K562 (cell line): ENCODE measurements at regions not wholly inside any gene's neighbourhood (a gene's known extent, or its start where the extent isn't known, plus 50 kb on each side); places are given as distances from the start of the nearest gene placed in this dataset.

Experiments
- ATAC-seq: fragments of 200-7000 bp; cut with Tn5 transposase; 3 replicates; pipeline ENCODE4 v1.9.1; 2020; ENCODE audit warnings: moderate library complexity
- BruUV-seq: library from RNA; stranded (reverse); fragments of 400-500 nt; replicated peaks from 2 replicates; lab custom pipeline; 2021; lab: Mats Ljungman, UMichigan
- CTCF ChIA-PET: fragments of 300-600 bp; formaldehyde crosslinking; extraction: SDS; loops from one replicate; lab custom pipeline; 2021; ENCODE audit warnings: low intra/inter-chr PET ratio; lab: Yijun Ruan, JAX
- POLR2A ChIA-PET: fragments of 300-600, 350-650 bp; sonication (Branson Sonifier 250); formaldehyde crosslinking; extraction: SDS; loops from one replicate; lab custom pipeline; 2021; ENCODE audit warnings: antibody characterized with exemption, inconsistent platforms; lab: Yijun Ruan, JAX
- DNase-seq, 4 experiments: peaks; one replicate each; pipeline versions ENCODE4 v3.0.0 to v3.0.0-alpha.2; 2011 to 2018; ENCODE audit warnings: low spot score in 3 of 4, mixed read lengths in 3 of 4; ENCODE audit errors: extremely low read depth in 1 of 4
- FAIRE-seq: peaks from 2 replicates; lab custom pipeline; 2011; peaks lifted over from hg19 to GRCh38; lab: Jason Lieb, UNC
- H2AFZ ChIP-seq: 2 replicates; pipeline ENCODE4 v1.6.0; 2011; ENCODE audit warnings: low read depth, low read length, control low read depth, inconsistent platforms
- H3K27ac ChIP-seq: fragments of 200-600 bp; 3 replicates; pipeline ENCODE4 v1.8.0; 2011; ENCODE audit warnings: low read depth, mild to moderate bottlenecking, control low read depth, inconsistent platforms, low read length, moderate library complexity, mixed read lengths; ENCODE audit errors: extremely low read depth
- H3K27me3 ChIP-seq, 2 experiments: fragments of 300-600 bp in 1 of 2; 2 replicates in 1 of 2; 3 replicates in 1 of 2; pipeline versions ENCODE4 v1.6.0 to v1.8.0; 2011; ENCODE audit warnings: inconsistent platforms in 2 of 2, low read length in 2 of 2, mild to moderate bottlenecking in 1 of 2, mixed read lengths in 1 of 2, moderate library complexity in 1 of 2; ENCODE audit not compliant: control insufficient read depth in 2 of 2, insufficient read depth in 2 of 2
- H3K36me3 ChIP-seq: fragments of 300-600 bp; 3 replicates; pipeline ENCODE4 v1.8.0; 2011; ENCODE audit warnings: mild to moderate bottlenecking, low read length, inconsistent platforms; ENCODE audit not compliant: control insufficient read depth, insufficient read depth
- H3K4me1 ChIP-seq, 2 experiments: fragments of 200-600 bp in 1 of 2; replicated peaks in 1 of 2; 2 replicates in 1 of 2; 3 replicates in 1 of 2; pipeline versions ENCODE4 v1.5.1 to v1.8.0; 2011; ENCODE audit warnings: inconsistent platforms in 2 of 2, low read length in 2 of 2, mild to moderate bottlenecking in 1 of 2, mixed read lengths in 1 of 2, moderate library complexity in 1 of 2; ENCODE audit not compliant: control insufficient read depth in 2 of 2, insufficient read depth in 2 of 2
- H3K4me2 ChIP-seq: 2 replicates; pipeline ENCODE4 v1.6.1; 2011; ENCODE audit warnings: low read length, control low read depth, inconsistent platforms, mixed read lengths; ENCODE audit not compliant: insufficient read depth
- H3K4me3 ChIP-seq: fragments of 200-600 bp; sonication (generic), shearing (Covaris generic); 2 replicates; pipeline ENCODE4 v1.5.1; 2016; ENCODE audit warnings: control low read depth, inconsistent platforms
- H3K79me2 ChIP-seq: fragments of 200-600 bp; 3 replicates; pipeline ENCODE4 v1.8.0; 2011; ENCODE audit warnings: low read length, inconsistent platforms; ENCODE audit not compliant: control insufficient read depth, insufficient read depth
- H3K9ac ChIP-seq, 2 experiments: 2 replicates each; pipeline versions ENCODE4 v1.6.0 to v1.6.1; 2011; ENCODE audit warnings: low read depth in 2 of 2, low read length in 2 of 2, control low read depth in 1 of 2, inconsistent platforms in 1 of 2, mild to moderate bottlenecking in 1 of 2, mixed read lengths in 1 of 2; ENCODE audit not compliant: insufficient read depth in 1 of 2
- H3K9me1 ChIP-seq: one replicate; pipeline ENCODE4 v1.6.0; 2011; ENCODE audit warnings: inconsistent platforms, mild to moderate bottlenecking, low read length, moderate library complexity; ENCODE audit not compliant: control insufficient read depth, insufficient read depth
- H3K9me3 ChIP-seq: replicated peaks from 2 replicates; pipeline ENCODE4 v1.5.1; 2011; ENCODE audit warnings: low read depth, low read length, inconsistent platforms; ENCODE audit not compliant: control insufficient read depth, insufficient read depth
- H4K20me1 ChIP-seq: replicated peaks from 2 replicates; pipeline ENCODE4 v1.6.1; 2011; ENCODE audit warnings: low read length, inconsistent platforms, mixed read lengths; ENCODE audit not compliant: control insufficient read depth, insufficient read depth
- BHLHE40 ChIP-seq: IDR thresholded peaks from 2 replicates; pipeline ENCODE4 v1.6.1; 2011; ENCODE audit warnings: low read length, improper control_type of control experiment
- CC2D1A ChIP-seq: fragments of 450-650 bp; IDR thresholded peaks from 2 replicates; pipeline ENCODE4 v1.6.1; 2017; ENCODE audit warnings: mild to moderate bottlenecking
- CTBP1 ChIP-seq: fragments of 450-650 bp; IDR thresholded peaks from 2 replicates; pipeline ENCODE4 v1.6.1; 2016; ENCODE audit warnings: borderline replicate concordance
- DMBX1 ChIP-seq: fragments of 250-450 bp; sonication (Bioruptor Pico); IDR thresholded peaks from 2 replicates; pipeline ENCODE4 v1.8.0; 2022; ENCODE audit warnings: inconsistent platforms, mild to moderate bottlenecking, moderate library complexity, borderline replicate concordance
- FOXJ2 ChIP-seq: fragments of 200-800 bp; sonication (Bioruptor generic); IDR thresholded peaks from 2 replicates; pipeline ENCODE4 v1.6.1; 2016; ENCODE audit warnings: missing genetic modification characterization, missing compliant biosample characterization
- HNRNPK ChIP-seq: fragments of 200-400 bp; formaldehyde crosslinking; IDR thresholded peaks from one replicate; pipeline ENCODE4 v1.6.1; 2018; ENCODE audit warnings: mild to moderate bottlenecking, low read depth, low read length; ENCODE audit not compliant: poor library complexity, severe bottlenecking
- KLF16 ChIP-seq: IDR thresholded peaks from 2 replicates; pipeline ENCODE4 v1.6.1; 2016; ENCODE audit warnings: antibody characterized with exemption
- NCOA1 ChIP-seq: fragments of 450-650 bp; IDR thresholded peaks from 2 replicates; pipeline ENCODE4 v1.6.1; 2016; ENCODE audit warnings: low read depth
- SAP30 ChIP-seq: fragments of 200-600 bp; sonication (generic); IDR thresholded peaks from 2 replicates; pipeline ENCODE4 v1.6.1; 2012; ENCODE audit warnings: borderline replicate concordance, low read depth, mild to moderate bottlenecking, moderate library complexity, low read length, control low read depth, inconsistent platforms; ENCODE audit not compliant: insufficient read depth, poor library complexity, severe bottlenecking
- SUPT5H ChIP-seq: fragments of 450-650 bp; IDR thresholded peaks from 2 replicates; pipeline ENCODE4 v1.6.1; 2016
- XRCC3 ChIP-seq: fragments of 450-650 bp; IDR thresholded peaks from 2 replicates; pipeline ENCODE4 v1.6.1; 2017; ENCODE audit warnings: mild to moderate bottlenecking, moderate library complexity
- ZNF197 ChIP-seq: fragments of 200-800 bp; sonication (Bioruptor generic); IDR thresholded peaks from 2 replicates; pipeline ENCODE4 v1.6.1; 2016; ENCODE audit warnings: low read depth, missing genetic modification characterization, missing compliant biosample characterization
- ZNF282 ChIP-seq: sonication (generic); formaldehyde crosslinking; IDR thresholded peaks from 2 replicates; pipeline ENCODE4 v1.8.1; 2023; ENCODE audit warnings: missing genetic modification reagents
- ZNF586 ChIP-seq: fragments of 450-650 bp; formaldehyde crosslinking; conservative IDR thresholded peaks from 2 replicates; pipeline ENCODE4 v1.4.0; 2020; ENCODE audit warnings: mild to moderate bottlenecking, moderate library complexity
- ZNF695 ChIP-seq: fragments of 450-650 bp; formaldehyde crosslinking; IDR thresholded peaks from 2 replicates; pipeline ENCODE4 v1.4.0; 2020; ENCODE audit warnings: mild to moderate bottlenecking, moderate library complexity
- WGBS: fragments of 100-300 bp; shearing (Covaris generic); methylation state at CpG from one replicate; pipeline ENCODE4 v1.1.6; 2016; ENCODE audit warnings: low coverage, mixed read lengths; ENCODE audit not compliant: insufficient coverage; ENCODE audit errors: missing lambda C conversion rate; 5-methylcytosine and 5-hydroxymethylcytosine counted together
- in situ Hi-C: fragments of 300-500 bp; cut with MboI; formaldehyde crosslinking; loops from 4 replicates; pipeline ENCODE4 v1.15.0; 2018; ENCODE audit warnings: inconsistent platforms, mixed read lengths
- intact Hi-C: fragments of 100-400 bp; cut with micrococcal nuclease; formaldehyde crosslinking; loops from 2 replicates; pipeline ENCODE4 v1.14.2; 2022
- TF ChIP-seq, protein P1 (sequence below): IDR thresholded peaks from 2 replicates; pipeline ENCODE4 v1.6.1; 2011; ENCODE audit not compliant: insufficient read length; ENCODE audit errors: extremely low read depth
- TF ChIP-seq, protein P2 (sequence below): fragments of 450-650 bp; conservative IDR thresholded peaks from 2 replicates; pipeline ENCODE4 v1.6.1; 2016; ENCODE audit warnings: missing genetic modification characterization, low read depth, mild to moderate bottlenecking, missing compliant biosample characterization, moderate library complexity
- TF ChIP-seq, protein P3 (sequence below): sonication (generic); formaldehyde crosslinking; IDR thresholded peaks from 2 replicates; pipeline ENCODE4 v1.8.0; 2022; ENCODE audit warnings: missing genetic modification reagents, mild to moderate bottlenecking, moderate library complexity, borderline replicate concordance
- TF ChIP-seq, protein P4 (sequence below): fragments of 250-450 bp; sonication (Bioruptor Pico); IDR thresholded peaks from 2 replicates; pipeline ENCODE4 v1.8.0; 2022; ENCODE audit warnings: moderate library complexity, mild to moderate bottlenecking, inconsistent platforms

DNA sequence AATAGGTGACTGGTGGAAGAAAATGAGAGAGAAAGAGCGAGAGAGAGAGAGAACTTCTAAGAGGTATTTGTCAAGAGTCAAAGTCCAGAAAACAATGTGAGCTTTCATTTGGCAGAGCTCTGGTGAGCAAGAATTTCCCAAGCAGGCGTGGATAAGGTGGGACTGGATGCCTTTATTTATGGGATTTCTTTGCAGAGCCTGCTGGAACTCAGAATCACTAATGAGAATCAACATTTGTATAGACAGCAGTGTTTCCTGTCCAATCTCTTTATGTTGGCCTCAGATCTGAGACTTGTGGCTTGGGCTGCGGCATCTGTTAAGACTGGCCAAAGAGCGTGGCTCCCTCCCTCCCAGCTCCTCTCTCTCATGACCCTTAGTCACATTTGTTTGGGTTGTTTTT, 67.9 kb upstream of the TBL1X start:
- in situ Hi-C loops (no loop called here), intact Hi-C loops (no loop called here)
- CTCF ChIA-PET, result no interaction called here
- H2AFZ ChIP-seq, result no peak overlapping the region
- FAIRE-seq (no peak), ATAC-seq (no peak), DNase-seq (no peak)
- no peak overlapping the region for H3K4me2 ChIP-seq
- WGBS, result 28% methylated on average over 4 of the region's 4 CpGs
- H3K27ac ChIP-seq, result no peak overlapping the region
- no peaks in the 10 kb centered on the region for H3K36me3 ChIP-seq
- no peaks in the 10 kb centered on the region for H3K4me1 ChIP-seq
- no peaks in the 10 kb centered on the region for H4K20me1 ChIP-seq
- H3K9ac ChIP-seq, result no peak overlapping the region
- 0 out of 5 replicates have a peak, but pooled peaks cover 0 to 5% of the 10 kb centered on the region in 2 experiments for H3K27me3 ChIP-seq
- no peak for TF ChIP-seq SAP30
- no peak for TF ChIP-seq ZNF197 (CRISPR knock-in tag)
- TF ChIP-seq FOXJ2 (tag), result no peak
- TF ChIP-seq, protein P1, sequence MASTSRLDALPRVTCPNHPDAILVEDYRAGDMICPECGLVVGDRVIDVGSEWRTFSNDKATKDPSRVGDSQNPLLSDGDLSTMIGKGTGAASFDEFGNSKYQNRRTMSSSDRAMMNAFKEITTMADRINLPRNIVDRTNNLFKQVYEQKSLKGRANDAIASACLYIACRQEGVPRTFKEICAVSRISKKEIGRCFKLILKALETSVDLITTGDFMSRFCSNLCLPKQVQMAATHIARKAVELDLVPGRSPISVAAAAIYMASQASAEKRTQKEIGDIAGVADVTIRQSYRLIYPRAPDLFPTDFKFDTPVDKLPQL, result no peak
- TF ChIP-seq HNRNPK, result no peak
- no peak for TF ChIP-seq SUPT5H
- TF ChIP-seq ZNF282 (CRISPR knock-in tag), result no peak
- TF ChIP-seq NCOA1, result no peak
- TF ChIP-seq, protein P2, sequence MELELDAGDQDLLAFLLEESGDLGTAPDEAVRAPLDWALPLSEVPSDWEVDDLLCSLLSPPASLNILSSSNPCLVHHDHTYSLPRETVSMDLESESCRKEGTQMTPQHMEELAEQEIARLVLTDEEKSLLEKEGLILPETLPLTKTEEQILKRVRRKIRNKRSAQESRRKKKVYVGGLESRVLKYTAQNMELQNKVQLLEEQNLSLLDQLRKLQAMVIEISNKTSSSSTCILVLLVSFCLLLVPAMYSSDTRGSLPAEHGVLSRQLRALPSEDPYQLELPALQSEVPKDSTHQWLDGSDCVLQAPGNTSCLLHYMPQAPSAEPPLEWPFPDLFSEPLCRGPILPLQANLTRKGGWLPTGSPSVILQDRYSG (tag), result no peak
- TF ChIP-seq DMBX1, result no peak
- no peak for TF ChIP-seq CC2D1A
- TF ChIP-seq, protein P3, sequence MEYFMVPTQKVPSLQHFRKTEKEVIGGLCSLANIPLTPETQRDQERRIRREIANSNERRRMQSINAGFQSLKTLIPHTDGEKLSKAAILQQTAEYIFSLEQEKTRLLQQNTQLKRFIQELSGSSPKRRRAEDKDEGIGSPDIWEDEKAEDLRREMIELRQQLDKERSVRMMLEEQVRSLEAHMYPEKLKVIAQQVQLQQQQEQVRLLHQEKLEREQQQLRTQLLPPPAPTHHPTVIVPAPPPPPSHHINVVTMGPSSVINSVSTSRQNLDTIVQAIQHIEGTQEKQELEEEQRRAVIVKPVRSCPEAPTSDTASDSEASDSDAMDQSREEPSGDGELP, result no peak
- TF ChIP-seq, protein P4, sequence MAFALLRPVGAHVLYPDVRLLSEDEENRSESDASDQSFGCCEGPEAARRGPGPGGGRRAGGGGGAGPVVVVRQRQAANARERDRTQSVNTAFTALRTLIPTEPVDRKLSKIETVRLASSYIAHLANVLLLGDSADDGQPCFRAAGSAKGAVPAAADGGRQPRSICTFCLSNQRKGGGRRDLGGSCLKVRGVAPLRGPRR (CRISPR knock-in tag), result no peak
- no peak for TF ChIP-seq ZNF586 (CRISPR knock-in tag)
- no peak for TF ChIP-seq XRCC3
- no peak for TF ChIP-seq KLF16
- TF ChIP-seq CTBP1, result no peak
- no peak for TF ChIP-seq ZNF695 (CRISPR knock-in tag)
- TF ChIP-seq BHLHE40, result no peak
- no peak overlapping the region for H3K4me3 ChIP-seq
- no peaks in the 10 kb centered on the region for H3K9me1 ChIP-seq
- no peaks in the 10 kb centered on the region for H3K9me3 ChIP-seq
- no peaks in the 10 kb centered on the region for H3K79me2 ChIP-seq
- POLR2A ChIA-PET, result no interaction called here
- BruUV-seq, result no TSS peak
